GM23338 (cell line): ENCODE measurements at regions not wholly inside any gene's neighbourhood (a gene's known extent, or its start where the extent isn't known, plus 50 kb on each side); places are given as distances from the start of the nearest gene placed in this dataset.

Experiments
- ATAC-seq: fragments of 200-7000 bp; cut with Tn5 transposase; 3 replicates; pipeline ENCODE4 v1.9.1; 2020
- DNase-seq: peaks from one replicate; pipeline ENCODE4 v3.0.0-alpha.2; 2015; ENCODE audit warnings: low spot score
- H2AFZ ChIP-seq: fragments of 200-600 bp; sonication (generic); 2 replicates; pipeline ENCODE4 v1.8.0; 2016; ENCODE audit warnings: antibody characterized with exemption, mild to moderate bottlenecking, moderate library complexity
- H3F3A ChIP-seq: fragments of 200-600 bp; sonication (generic); replicated peaks from 2 replicates; pipeline ENCODE4 v1.8.0; 2017; ENCODE audit warnings: antibody characterized with exemption, mixed run types, low read depth
- H3K27ac ChIP-seq: fragments of 200-600 bp; sonication (generic); 2 replicates; pipeline ENCODE4 v1.6.1; 2016; ENCODE audit warnings: low read depth
- H3K27me3 ChIP-seq: fragments of 200-600 bp; sonication (generic); 2 replicates; pipeline ENCODE4 v1.8.0; 2016; ENCODE audit warnings: mild to moderate bottlenecking, mixed run types, moderate library complexity; ENCODE audit not compliant: insufficient read depth
- H3K36me3 ChIP-seq: fragments of 200-600 bp; sonication (generic); 2 replicates; pipeline ENCODE4 v1.8.0; 2016; ENCODE audit warnings: mild to moderate bottlenecking; ENCODE audit not compliant: insufficient read depth
- H3K4me1 ChIP-seq: fragments of 200-600 bp; sonication (generic); 2 replicates; pipeline ENCODE4 v1.8.0; 2016; ENCODE audit warnings: mild to moderate bottlenecking, moderate library complexity; ENCODE audit not compliant: insufficient read depth
- H3K4me2 ChIP-seq: fragments of 200-600 bp; sonication (generic); 2 replicates; pipeline ENCODE4 v1.7.1; 2017; ENCODE audit warnings: mixed run types
- H3K4me3 ChIP-seq: fragments of 200-600 bp; sonication (generic); 2 replicates; pipeline ENCODE4 v1.6.1; 2016; ENCODE audit warnings: mixed run types
- H3K79me2 ChIP-seq: fragments of 200-600 bp; sonication (generic); replicated peaks from 2 replicates; pipeline ENCODE4 v1.8.0; 2017; ENCODE audit warnings: mild to moderate bottlenecking; ENCODE audit not compliant: insufficient read depth
- H3K9me2 ChIP-seq: fragments of 200-600 bp; sonication (generic); 2 replicates; pipeline ENCODE4 v1.8.0; 2017; ENCODE audit not compliant: insufficient read depth
- H4K20me1 ChIP-seq: fragments of 200-600 bp; sonication (generic); replicated peaks from 2 replicates; pipeline ENCODE4 v1.8.0; 2017; ENCODE audit warnings: mild to moderate bottlenecking; ENCODE audit not compliant: insufficient read depth
- H3K27ac Mint-ChIP-seq: 2 replicates; pipeline ENCODE4 v1.8.0; 2020; ENCODE audit warnings: inconsistent platforms, mild to moderate bottlenecking, moderate library complexity, mixed read lengths
- H3K27me3 Mint-ChIP-seq: 3 replicates; pipeline ENCODE4 v1.8.0; 2022; ENCODE audit warnings: low read depth, mild to moderate bottlenecking, moderate library complexity, mixed read lengths, inconsistent platforms; ENCODE audit not compliant: insufficient read depth, poor library complexity
- H3K36me3 Mint-ChIP-seq: 3 replicates; pipeline ENCODE4 v1.8.0; 2021; ENCODE audit warnings: low read depth, mild to moderate bottlenecking, inconsistent platforms, moderate library complexity, mixed read lengths
- H3K4me1 Mint-ChIP-seq: 3 replicates; pipeline ENCODE4 v1.8.0; 2020; ENCODE audit warnings: mild to moderate bottlenecking, inconsistent platforms, mixed read lengths
- H3K4me3 Mint-ChIP-seq: 3 replicates; pipeline ENCODE4 v1.8.0; 2021; ENCODE audit warnings: moderate library complexity, mild to moderate bottlenecking, inconsistent platforms, mixed read lengths
- H3K9me3 Mint-ChIP-seq: 3 replicates; pipeline ENCODE4 v1.8.0; 2020; ENCODE audit warnings: moderate library complexity, mild to moderate bottlenecking, inconsistent platforms, mixed read lengths
- REST ChIP-seq: IDR thresholded peaks from one replicate; pipeline ENCODE4 v1.6.1; 2018; ENCODE audit warnings: antibody characterized with exemption; ENCODE audit not compliant: unreplicated experiment
- STAT1 ChIP-seq: IDR thresholded peaks from one replicate; pipeline ENCODE4 v1.6.1; 2016; ENCODE audit warnings: antibody characterized with exemption; ENCODE audit not compliant: unreplicated experiment
- ZNF331 ChIP-seq: fragments of 250-450 bp; sonication (Bioruptor Pico); IDR thresholded peaks from 2 replicates; pipeline ENCODE4 v1.5.0; 2020; ENCODE audit warnings: low read depth, mild to moderate bottlenecking, moderate library complexity
- ZNF462 ChIP-seq: fragments of 250-450 bp; sonication (Bioruptor Pico); IDR thresholded peaks from 2 replicates; pipeline ENCODE4 v1.5.0; 2020; ENCODE audit warnings: mild to moderate bottlenecking, moderate library complexity

- Mint-ChIP-seq H3K36me3 (no peaks in the 10 kb centered on the region), H3K4me3 (no peak overlapping the region), H3K9me3 (no peaks in the 10 kb centered on the region), H3K27me3 (no peaks in the 10 kb centered on the region), H3K27ac (no peak overlapping the region), H3K4me1 (peaks cover 5% of the 10 kb centered on the region)
- Histone ChIP-seq H2AFZ (no peak overlapping the region), H4K20me1 (no peaks in the 10 kb centered on the region), H3F3A (no peaks in the 10 kb centered on the region), H3K36me3 (no peaks in the 10 kb centered on the region), H3K4me1 (no peaks in the 10 kb centered on the region), H3K79me2 (no peaks in the 10 kb centered on the region), H3K27ac (no peak overlapping the region), H3K4me2 (no peak overlapping the region), H3K9me2 (no peaks in the 10 kb centered on the region), H3K4me3 (no peak overlapping the region), H3K27me3 (no peaks in the 10 kb centered on the region)
- TF ChIP-seq ZNF331 (CRISPR knock-in tag) (no peak), STAT1 (no peak), REST (no peak), ZNF462 (no peak)
- DNase-seq (no peak), ATAC-seq (no peak)
These were observed 141.6 kb upstream of the AKR1E2 start for GRCh38 chr10:4684434-4684833.
